Neural cell (in vitro differentiated cells): ENCODE measurements at regions not wholly inside any gene's neighbourhood (a gene's known extent, or its start where the extent isn't known, plus 50 kb on each side); places are given as distances from the start of the nearest gene placed in this dataset.

ENCODE experiments used
- H2AFZ ChIP-seq: fragments of 200-600, 300-800 bp; sonication (generic), shearing (Covaris generic); 2 replicates; pipeline ENCODE4 v1.6.0; 2014; ENCODE audit warnings: low read depth, mild to moderate bottlenecking, antibody characterized with exemption, low read length, moderate library complexity
- H3F3A ChIP-seq: fragments of 200-600 bp; shearing (Covaris generic); 2 replicates; pipeline ENCODE4 v1.6.1; 2016; ENCODE audit warnings: mild to moderate bottlenecking, moderate library complexity, mixed read lengths, antibody characterized with exemption, low read length; ENCODE audit not compliant: insufficient read depth, poor library complexity, severe bottlenecking
- H3K27ac ChIP-seq: fragments of 200-600, 300-800 bp; sonication (generic), shearing (Covaris generic); 2 replicates; pipeline ENCODE4 v1.5.1; 2014; ENCODE audit warnings: mild to moderate bottlenecking, low read length, moderate library complexity
- H3K27me3 ChIP-seq: fragments of 300-800, 200-600 bp; sonication (generic), shearing (Covaris generic); 2 replicates; pipeline ENCODE4 v1.6.0; 2014; ENCODE audit warnings: mild to moderate bottlenecking, low read depth, low read length, moderate library complexity; ENCODE audit not compliant: insufficient read depth
- H3K36me3 ChIP-seq: fragments of 300-800, 200-600 bp; sonication (generic), shearing (Covaris generic); 2 replicates; pipeline ENCODE4 v1.5.1; 2014; ENCODE audit warnings: mild to moderate bottlenecking, antibody characterized with exemption, low read length, moderate library complexity; ENCODE audit not compliant: insufficient read depth
- H3K4me2 ChIP-seq: fragments of 300-800, 200-600 bp; sonication (generic), shearing (Covaris generic); 2 replicates; pipeline ENCODE4 v1.6.0; 2014; ENCODE audit warnings: mild to moderate bottlenecking, low read length
- H3K4me3 ChIP-seq: fragments of 300-800, 200-600 bp; sonication (generic), shearing (Covaris generic); 2 replicates; pipeline ENCODE4 v1.5.1; 2014; ENCODE audit warnings: mild to moderate bottlenecking, low read length, moderate library complexity
- H3K79me2 ChIP-seq: fragments of 200-600 bp; shearing (Covaris generic); replicated peaks from 2 replicates; pipeline ENCODE4 v1.6.0; 2014; ENCODE audit warnings: mild to moderate bottlenecking, low read length, moderate library complexity; ENCODE audit not compliant: insufficient read depth
- H3K9ac ChIP-seq: fragments of 300-800, 200-600 bp; sonication (generic), shearing (Covaris generic); 2 replicates; pipeline ENCODE4 v1.6.1; 2016; ENCODE audit warnings: mild to moderate bottlenecking, low read length, mixed read lengths
- H3K9me2 ChIP-seq: fragments of 200-600 bp; shearing (Covaris generic); 2 replicates; pipeline ENCODE4 v1.6.1; 2016; ENCODE audit warnings: mild to moderate bottlenecking, low read length, mixed read lengths; ENCODE audit not compliant: insufficient read depth
- H3K9me3 ChIP-seq: fragments of 200-600, 300-800 bp; sonication (generic), shearing (Covaris generic); 2 replicates; pipeline ENCODE4 v1.6.1; 2016; ENCODE audit warnings: mild to moderate bottlenecking, mixed run types, low read length, moderate library complexity, mixed read lengths
- H4K20me1 ChIP-seq: fragments of 200-600 bp; shearing (Covaris generic); 2 replicates; pipeline ENCODE4 v1.6.1; 2016; ENCODE audit warnings: mild to moderate bottlenecking, mixed run types; ENCODE audit not compliant: insufficient read depth
- EP300 ChIP-seq: fragments of 450-650 bp; conservative IDR thresholded peaks from 2 replicates; pipeline ENCODE4 v1.6.1; 2014; ENCODE audit warnings: antibody characterized with exemption, mild to moderate bottlenecking, moderate library complexity; ENCODE audit not compliant: poor library complexity, severe bottlenecking
- EZH2 ChIP-seq: fragments of 200-600, 300-800 bp; shearing (Covaris generic), sonication (generic); IDR thresholded peaks from 2 replicates; pipeline ENCODE4 v1.6.1; 2014; ENCODE audit warnings: antibody characterized with exemption, low read length, borderline replicate concordance, mild to moderate bottlenecking; ENCODE audit not compliant: insufficient read depth, poor library complexity, severe bottlenecking
- MXI1 ChIP-seq: fragments of 450-650 bp; conservative IDR thresholded peaks from 2 replicates; pipeline ENCODE4 v1.6.1; 2014; ENCODE audit warnings: antibody characterized with exemption, mild to moderate bottlenecking; ENCODE audit not compliant: poor library complexity, severe bottlenecking
- POLR2AphosphoS5 ChIP-seq: IDR thresholded peaks from 2 replicates; pipeline ENCODE4 v1.6.1; 2012
- RAD21 ChIP-seq: fragments of 450-650 bp; conservative IDR thresholded peaks from 2 replicates; pipeline ENCODE4 v1.6.1; 2014; ENCODE audit warnings: antibody characterized with exemption, mild to moderate bottlenecking, moderate library complexity
- SMC3 ChIP-seq: fragments of 450-650 bp; conservative IDR thresholded peaks from 2 replicates; pipeline ENCODE4 v1.6.1; 2014; ENCODE audit warnings: antibody characterized with exemption, mild to moderate bottlenecking, moderate library complexity; ENCODE audit not compliant: poor library complexity
- TAF1 ChIP-seq: IDR thresholded peaks from 2 replicates; pipeline ENCODE4 v1.6.1; 2012; ENCODE audit warnings: low read depth
- TF ChIP-seq, protein P1 (sequence below): IDR thresholded peaks from 2 replicates; pipeline ENCODE4 v1.6.1; 2012; ENCODE audit warnings: borderline replicate concordance
- TF ChIP-seq, protein P2 (sequence below): fragments of 450-650 bp; IDR thresholded peaks from 2 replicates; pipeline ENCODE4 v1.5.1; 2014; ENCODE audit warnings: antibody characterized with exemption, mild to moderate bottlenecking, moderate library complexity; ENCODE audit not compliant: poor library complexity, severe bottlenecking

DNA sequence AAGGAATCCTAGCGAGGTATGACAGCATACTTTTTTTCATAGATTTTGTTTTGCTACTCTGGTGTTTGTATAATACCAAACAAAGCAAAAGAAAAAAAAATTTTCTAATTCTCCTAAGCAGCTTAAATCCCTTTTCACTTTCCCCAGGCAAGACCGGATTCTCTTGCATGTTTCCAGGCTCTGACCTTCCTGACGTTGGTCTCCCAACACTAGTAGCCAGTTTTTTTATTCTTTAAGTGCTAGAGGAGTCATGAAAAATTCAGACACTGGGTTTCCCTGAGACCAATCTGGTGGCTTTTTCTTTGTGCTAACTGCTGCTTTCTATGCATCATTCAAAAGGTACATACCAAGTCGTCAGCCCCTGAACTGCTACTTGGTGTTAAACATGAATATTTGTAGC is 111.4 kb downstream of the ZNF326 start:
- no peak overlapping the region for H3K27ac ChIP-seq
- H3K36me3 ChIP-seq, result no peaks in the 10 kb centered on the region
- no peaks in the 10 kb centered on the region for H4K20me1 ChIP-seq
- no peaks in the 10 kb centered on the region for H3K9me2 ChIP-seq
- no peak overlapping the region for H3K9ac ChIP-seq
- no peaks in the 10 kb centered on the region for H3K27me3 ChIP-seq
- H2AFZ ChIP-seq, result no peak overlapping the region
- H3F3A ChIP-seq, result no peaks in the 10 kb centered on the region
- no peak overlapping the region for H3K4me3 ChIP-seq
- TF ChIP-seq SMC3, result no peak
- TF ChIP-seq, protein P1, sequence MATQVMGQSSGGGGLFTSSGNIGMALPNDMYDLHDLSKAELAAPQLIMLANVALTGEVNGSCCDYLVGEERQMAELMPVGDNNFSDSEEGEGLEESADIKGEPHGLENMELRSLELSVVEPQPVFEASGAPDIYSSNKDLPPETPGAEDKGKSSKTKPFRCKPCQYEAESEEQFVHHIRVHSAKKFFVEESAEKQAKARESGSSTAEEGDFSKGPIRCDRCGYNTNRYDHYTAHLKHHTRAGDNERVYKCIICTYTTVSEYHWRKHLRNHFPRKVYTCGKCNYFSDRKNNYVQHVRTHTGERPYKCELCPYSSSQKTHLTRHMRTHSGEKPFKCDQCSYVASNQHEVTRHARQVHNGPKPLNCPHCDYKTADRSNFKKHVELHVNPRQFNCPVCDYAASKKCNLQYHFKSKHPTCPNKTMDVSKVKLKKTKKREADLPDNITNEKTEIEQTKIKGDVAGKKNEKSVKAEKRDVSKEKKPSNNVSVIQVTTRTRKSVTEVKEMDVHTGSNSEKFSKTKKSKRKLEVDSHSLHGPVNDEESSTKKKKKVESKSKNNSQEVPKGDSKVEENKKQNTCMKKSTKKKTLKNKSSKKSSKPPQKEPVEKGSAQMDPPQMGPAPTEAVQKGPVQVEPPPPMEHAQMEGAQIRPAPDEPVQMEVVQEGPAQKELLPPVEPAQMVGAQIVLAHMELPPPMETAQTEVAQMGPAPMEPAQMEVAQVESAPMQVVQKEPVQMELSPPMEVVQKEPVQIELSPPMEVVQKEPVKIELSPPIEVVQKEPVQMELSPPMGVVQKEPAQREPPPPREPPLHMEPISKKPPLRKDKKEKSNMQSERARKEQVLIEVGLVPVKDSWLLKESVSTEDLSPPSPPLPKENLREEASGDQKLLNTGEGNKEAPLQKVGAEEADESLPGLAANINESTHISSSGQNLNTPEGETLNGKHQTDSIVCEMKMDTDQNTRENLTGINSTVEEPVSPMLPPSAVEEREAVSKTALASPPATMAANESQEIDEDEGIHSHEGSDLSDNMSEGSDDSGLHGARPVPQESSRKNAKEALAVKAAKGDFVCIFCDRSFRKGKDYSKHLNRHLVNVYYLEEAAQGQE, result no peak
- H3K9me3 ChIP-seq, result no peaks in the 10 kb centered on the region
- H3K79me2 ChIP-seq, result no peaks in the 10 kb centered on the region
- H3K4me2 ChIP-seq, result no peak overlapping the region

DNA sequence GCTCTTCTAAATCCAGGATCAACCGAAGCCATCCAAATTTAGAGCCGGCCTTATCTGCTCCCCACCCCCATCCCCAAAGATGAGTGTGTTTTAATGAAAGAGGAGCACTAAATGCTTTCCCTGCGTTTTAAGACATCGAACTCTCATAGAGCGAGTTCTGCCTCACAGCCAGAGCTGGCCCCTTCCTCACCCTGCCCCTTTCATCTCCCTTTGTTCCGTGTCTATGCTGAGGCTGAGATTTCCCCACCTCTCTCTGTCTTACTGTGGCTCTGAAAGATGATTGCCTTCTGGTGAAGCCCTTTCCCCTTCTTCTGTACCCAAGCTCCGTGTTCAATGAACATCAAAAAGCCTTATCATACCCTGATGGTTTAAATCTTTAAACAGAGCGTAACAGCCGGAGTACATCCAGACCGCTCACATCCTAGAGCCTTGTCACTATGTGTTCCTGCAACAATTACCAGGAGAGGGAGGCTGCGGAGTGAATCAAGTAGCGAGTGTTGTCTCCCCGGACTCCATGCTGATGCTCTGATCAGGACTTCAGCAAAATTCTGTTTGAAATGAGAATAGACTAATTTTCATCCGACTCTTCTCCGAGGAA is 110.1 kb downstream of the ZNF326 start:
- Histone ChIP-seq H3K36me3 (no peaks in the 10 kb centered on the region), H3K27ac (no peak overlapping the region), H3K9ac (no peak overlapping the region), H3F3A (no peaks in the 10 kb centered on the region), H3K9me2 (no peaks in the 10 kb centered on the region), H3K79me2 (no peaks in the 10 kb centered on the region), H3K4me3 (no peak overlapping the region), H3K4me2 (no peak overlapping the region), H2AFZ (no peak overlapping the region), H3K9me3 (no peaks in the 10 kb centered on the region), H4K20me1 (no peaks in the 10 kb centered on the region), H3K27me3 (no peaks in the 10 kb centered on the region)
- no peak for TF ChIP-seq POLR2AphosphoS5
- no peak for TF ChIP-seq MXI1
- TF ChIP-seq TAF1, result no peak
- no peak for TF ChIP-seq EP300
- no peak for TF ChIP-seq RAD21
- TF ChIP-seq SMC3, result no peak
- TF ChIP-seq, protein P2, sequence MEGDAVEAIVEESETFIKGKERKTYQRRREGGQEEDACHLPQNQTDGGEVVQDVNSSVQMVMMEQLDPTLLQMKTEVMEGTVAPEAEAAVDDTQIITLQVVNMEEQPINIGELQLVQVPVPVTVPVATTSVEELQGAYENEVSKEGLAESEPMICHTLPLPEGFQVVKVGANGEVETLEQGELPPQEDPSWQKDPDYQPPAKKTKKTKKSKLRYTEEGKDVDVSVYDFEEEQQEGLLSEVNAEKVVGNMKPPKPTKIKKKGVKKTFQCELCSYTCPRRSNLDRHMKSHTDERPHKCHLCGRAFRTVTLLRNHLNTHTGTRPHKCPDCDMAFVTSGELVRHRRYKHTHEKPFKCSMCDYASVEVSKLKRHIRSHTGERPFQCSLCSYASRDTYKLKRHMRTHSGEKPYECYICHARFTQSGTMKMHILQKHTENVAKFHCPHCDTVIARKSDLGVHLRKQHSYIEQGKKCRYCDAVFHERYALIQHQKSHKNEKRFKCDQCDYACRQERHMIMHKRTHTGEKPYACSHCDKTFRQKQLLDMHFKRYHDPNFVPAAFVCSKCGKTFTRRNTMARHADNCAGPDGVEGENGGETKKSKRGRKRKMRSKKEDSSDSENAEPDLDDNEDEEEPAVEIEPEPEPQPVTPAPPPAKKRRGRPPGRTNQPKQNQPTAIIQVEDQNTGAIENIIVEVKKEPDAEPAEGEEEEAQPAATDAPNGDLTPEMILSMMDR, result no peak
- TF ChIP-seq, protein P1, result no peak
- no peak for TF ChIP-seq EZH2
